ENCODE measurements at regions not wholly inside any gene's neighbourhood (a gene's known extent, or its start where the extent isn't known, plus 50 kb on each side); places are given as distances from the start of the nearest gene placed in this dataset.

DNA sequence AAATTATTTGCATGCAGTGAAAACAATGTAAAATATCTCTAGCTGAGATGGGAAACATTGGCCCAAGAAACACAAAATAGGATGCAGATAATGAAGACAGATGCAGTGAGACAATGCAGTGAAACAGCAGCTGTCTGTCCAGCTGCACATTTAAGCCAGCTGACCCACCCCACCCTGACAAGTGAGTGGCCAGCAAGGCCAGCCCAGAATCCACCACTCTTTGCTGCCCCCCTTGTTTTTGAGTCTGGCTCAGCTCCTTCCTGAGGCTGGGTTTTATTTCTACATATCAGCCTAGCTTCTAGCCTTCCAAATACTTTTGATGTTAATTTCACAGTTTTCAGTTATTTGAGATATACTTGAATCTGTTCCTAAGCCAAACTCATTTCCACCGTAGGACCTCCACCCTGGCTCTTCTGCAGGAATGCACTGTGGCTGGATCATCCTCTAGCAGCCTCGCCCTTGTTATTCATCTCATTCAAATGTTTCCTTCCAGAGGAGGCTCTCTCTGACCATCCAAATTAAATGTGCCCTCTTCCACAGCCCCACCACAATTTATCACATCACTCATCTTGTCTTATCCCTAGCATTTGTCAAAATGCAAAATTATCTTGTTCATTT, 154.1 kb upstream of the POU2AF2 start:
- DNase-seq (ENCODE audit: low read depth), result no peak
- Histone ChIP-seq H3K36me3 (ENCODE audit: control insufficient read depth, insufficient read depth, low read length) (no peaks in the 10 kb centered on the region), H3K4me3 (ENCODE audit: low read depth, low read length) (no peak overlapping the region), H3K27me3 (ENCODE audit: control insufficient read depth, insufficient read depth, low read length) (no peaks in the 10 kb centered on the region)
- TF ChIP-seq, protein P1, sequence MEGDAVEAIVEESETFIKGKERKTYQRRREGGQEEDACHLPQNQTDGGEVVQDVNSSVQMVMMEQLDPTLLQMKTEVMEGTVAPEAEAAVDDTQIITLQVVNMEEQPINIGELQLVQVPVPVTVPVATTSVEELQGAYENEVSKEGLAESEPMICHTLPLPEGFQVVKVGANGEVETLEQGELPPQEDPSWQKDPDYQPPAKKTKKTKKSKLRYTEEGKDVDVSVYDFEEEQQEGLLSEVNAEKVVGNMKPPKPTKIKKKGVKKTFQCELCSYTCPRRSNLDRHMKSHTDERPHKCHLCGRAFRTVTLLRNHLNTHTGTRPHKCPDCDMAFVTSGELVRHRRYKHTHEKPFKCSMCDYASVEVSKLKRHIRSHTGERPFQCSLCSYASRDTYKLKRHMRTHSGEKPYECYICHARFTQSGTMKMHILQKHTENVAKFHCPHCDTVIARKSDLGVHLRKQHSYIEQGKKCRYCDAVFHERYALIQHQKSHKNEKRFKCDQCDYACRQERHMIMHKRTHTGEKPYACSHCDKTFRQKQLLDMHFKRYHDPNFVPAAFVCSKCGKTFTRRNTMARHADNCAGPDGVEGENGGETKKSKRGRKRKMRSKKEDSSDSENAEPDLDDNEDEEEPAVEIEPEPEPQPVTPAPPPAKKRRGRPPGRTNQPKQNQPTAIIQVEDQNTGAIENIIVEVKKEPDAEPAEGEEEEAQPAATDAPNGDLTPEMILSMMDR (IDR thresholded peaks at IDR 0.05; ENCODE audit: insufficient read depth, low read length, poor library complexity, severe bottlenecking), result no peak

DNA sequence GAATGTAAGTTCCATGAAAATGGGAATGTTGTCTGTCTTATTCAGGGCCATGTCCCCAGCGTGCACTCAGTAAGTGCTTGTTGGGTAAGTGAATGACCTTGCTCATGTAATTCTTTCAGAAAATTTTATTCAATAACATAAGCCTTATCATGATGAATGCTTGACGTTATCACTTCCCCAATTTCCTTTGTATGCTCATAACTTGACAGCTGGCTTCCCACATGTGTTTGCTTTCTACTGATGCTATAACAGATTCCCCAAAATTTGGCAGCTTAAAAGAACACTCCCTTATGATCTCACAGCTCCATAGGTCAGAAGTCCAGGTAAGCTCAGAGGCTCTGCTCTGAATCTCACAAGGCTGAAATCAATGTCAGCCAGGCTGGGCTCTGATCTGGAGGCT, 155.8 kb upstream of the POU2AF2 start:
- no peaks in the 10 kb centered on the region for H3K36me3 ChIP-seq (ENCODE audit: control insufficient read depth, insufficient read depth, low read length)
- DNase-seq (ENCODE audit: low read depth), result no peak
- TF ChIP-seq, protein P1 (IDR thresholded peaks at IDR 0.05; ENCODE audit: insufficient read depth, low read length, poor library complexity, severe bottlenecking), result no peak

DNA sequence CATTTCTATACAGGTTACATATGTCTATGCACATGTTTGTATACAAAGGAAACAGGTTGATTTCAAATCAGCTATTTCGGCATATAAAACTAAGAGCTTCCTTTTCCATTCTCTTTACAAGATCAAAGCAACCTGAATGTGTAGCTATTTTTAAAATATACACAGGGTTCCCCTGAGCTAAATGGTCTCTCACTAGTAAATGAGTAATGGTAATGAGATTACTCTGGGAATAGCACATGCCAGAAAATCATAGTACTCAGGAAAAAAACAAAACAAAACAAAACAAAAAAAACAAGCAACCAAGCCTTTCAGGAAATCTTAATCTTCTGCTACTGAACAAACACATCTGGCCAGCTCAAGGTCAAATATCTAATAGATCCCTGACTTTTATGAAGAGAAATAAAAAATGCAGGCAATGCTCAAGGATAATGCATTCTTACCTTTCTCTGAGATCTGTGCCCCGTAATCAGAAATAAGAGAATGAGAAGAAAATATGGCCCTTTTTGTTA, 156.6 kb upstream of the POU2AF2 start:
- Histone ChIP-seq H3K4me3 (ENCODE audit: low read depth, low read length) (no peak overlapping the region), H3K36me3 (ENCODE audit: control insufficient read depth, insufficient read depth, low read length) (no peaks in the 10 kb centered on the region), H3K27me3 (ENCODE audit: control insufficient read depth, insufficient read depth, low read length) (no peaks in the 10 kb centered on the region)
- TF ChIP-seq, protein P1 (IDR thresholded peaks at IDR 0.05; ENCODE audit: insufficient read depth, low read length, poor library complexity, severe bottlenecking), result no peak
- DNase-seq (ENCODE audit: low read depth), result no peak

More for the DNA sequence above, 155.8 kb upstream of the POU2AF2 start:
- Histone ChIP-seq H3K4me3 (ENCODE audit: low read depth, low read length) (no peak overlapping the region), H3K27me3 (ENCODE audit: control insufficient read depth, insufficient read depth, low read length) (no peaks in the 10 kb centered on the region)

DNA sequence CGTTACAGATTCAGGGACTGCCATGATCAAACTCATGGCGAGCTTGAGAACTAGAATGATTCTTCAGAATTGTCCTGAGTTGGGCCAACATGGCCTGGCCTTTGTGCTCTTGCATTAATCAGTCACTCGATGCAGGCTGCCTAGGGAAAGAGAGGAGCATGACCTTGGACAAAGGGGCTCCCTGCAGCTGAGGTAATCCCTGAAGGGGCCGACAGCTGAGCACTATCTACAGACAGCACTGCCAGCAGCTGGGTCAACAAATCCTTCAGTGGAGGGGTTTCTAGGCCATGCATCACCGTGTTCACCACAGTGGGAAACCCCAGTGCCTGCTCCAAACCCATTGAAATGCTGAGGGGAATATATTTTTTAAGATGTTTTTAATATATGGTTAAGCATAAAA, 159.5 kb upstream of the POU2AF2 start:
- no peaks in the 10 kb centered on the region for H3K36me3 ChIP-seq (ENCODE audit: control insufficient read depth, insufficient read depth, low read length)
- TF ChIP-seq, protein P1 (IDR thresholded peaks at IDR 0.05; ENCODE audit: insufficient read depth, low read length, poor library complexity, severe bottlenecking), result no peak

DNA sequence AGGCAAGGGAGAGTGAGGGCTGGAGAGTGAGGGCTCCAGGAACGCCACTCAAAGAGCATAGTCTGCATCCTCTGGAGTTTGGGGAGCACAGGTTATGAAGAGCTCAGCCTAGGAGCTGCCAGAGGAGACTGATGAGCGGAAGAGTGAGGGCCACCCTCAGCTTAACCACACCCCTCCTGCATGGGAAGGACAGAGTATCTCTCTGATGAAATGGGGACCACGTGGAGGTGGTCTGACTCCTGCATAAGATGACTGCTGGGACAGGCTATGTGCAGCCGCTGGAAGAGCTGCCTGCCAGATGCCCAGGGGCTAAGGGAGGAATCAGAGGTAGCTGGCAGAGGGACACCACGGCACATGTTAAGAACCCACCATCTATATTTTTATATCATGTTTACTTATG, 162.9 kb upstream of the POU2AF2 start:
- TF ChIP-seq, protein P1 (IDR thresholded peaks at IDR 0.05; ENCODE audit: insufficient read depth, low read length, poor library complexity, severe bottlenecking), result no peak
- Histone ChIP-seq H3K27me3 (ENCODE audit: control insufficient read depth, insufficient read depth, low read length) (no peaks in the 10 kb centered on the region), H3K4me3 (ENCODE audit: low read depth, low read length) (no peak overlapping the region), H3K36me3 (ENCODE audit: control insufficient read depth, insufficient read depth, low read length) (no peaks in the 10 kb centered on the region)
- no peak for DNase-seq (ENCODE audit: low read depth)

More for the DNA sequence above, 159.5 kb upstream of the POU2AF2 start:
- DNase-seq (ENCODE audit: low read depth), result no peak
- Histone ChIP-seq H3K4me3 (ENCODE audit: low read depth, low read length) (no peak overlapping the region), H3K27me3 (ENCODE audit: control insufficient read depth, insufficient read depth, low read length) (no peaks in the 10 kb centered on the region)

DNA sequence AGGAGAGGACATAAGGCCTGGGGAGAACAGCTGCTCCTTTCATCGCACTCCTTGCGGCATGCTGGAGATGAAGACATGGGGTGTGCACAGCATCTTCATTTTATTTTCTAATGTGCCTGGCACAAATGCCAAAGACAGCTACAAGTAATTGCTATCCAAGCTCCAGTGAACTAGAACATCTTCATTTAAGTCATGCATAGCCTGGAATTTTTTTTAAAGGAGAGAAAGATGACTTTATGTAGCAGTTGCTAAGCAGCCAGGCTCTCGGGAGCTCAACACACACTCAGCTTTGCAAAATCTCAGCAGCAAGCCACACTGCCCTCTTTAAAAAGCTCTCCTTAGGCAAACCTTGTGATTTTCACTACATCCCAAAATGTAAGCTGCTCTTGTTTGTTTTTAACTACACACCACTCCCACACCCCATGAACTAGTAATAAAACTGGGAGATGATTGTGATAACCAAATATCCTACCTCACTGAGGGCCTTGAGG, 164.5 kb upstream of the POU2AF2 start:
- TF ChIP-seq, protein P1 (IDR thresholded peaks at IDR 0.05; ENCODE audit: insufficient read depth, low read length, poor library complexity, severe bottlenecking), result no peak
- DNase-seq (ENCODE audit: low read depth), result peak; percentile 57
- no peak overlapping the region for H3K4me3 ChIP-seq (ENCODE audit: low read depth, low read length)
- H3K36me3 ChIP-seq (ENCODE audit: control insufficient read depth, insufficient read depth, low read length), result no peaks in the 10 kb centered on the region
- H3K27me3 ChIP-seq (ENCODE audit: control insufficient read depth, insufficient read depth, low read length), result no peaks in the 10 kb centered on the region
